Osteocyte (in vitro differentiated cells): ENCODE measurements at regions not wholly inside any gene's neighbourhood (a gene's known extent, or its start where the extent isn't known, plus 50 kb on each side); places are given as distances from the start of the nearest gene placed in this dataset.

ENCODE experiments used
- DNase-seq: peaks from one replicate; pipeline ENCODE4 v3.0.0; 2021; ENCODE audit warnings: mixed read lengths; ENCODE audit not compliant: unreplicated experiment; ENCODE audit errors: extremely low spot score
- H3K27ac Mint-ChIP-seq: one replicate; pipeline ENCODE4 v1.8.0; 2021; ENCODE audit warnings: mild to moderate bottlenecking, mixed read lengths; ENCODE audit not compliant: unreplicated experiment
- H3K27me3 Mint-ChIP-seq: one replicate; pipeline ENCODE4 v1.8.0; 2021; ENCODE audit warnings: mixed read lengths; ENCODE audit not compliant: unreplicated experiment
- H3K36me3 Mint-ChIP-seq: one replicate; pipeline ENCODE4 v1.8.0; 2021; ENCODE audit warnings: mixed read lengths; ENCODE audit not compliant: unreplicated experiment
- H3K4me1 Mint-ChIP-seq: one replicate; pipeline ENCODE4 v1.8.0; 2021; ENCODE audit warnings: mixed read lengths; ENCODE audit not compliant: unreplicated experiment
- H3K4me3 Mint-ChIP-seq: one replicate; pipeline ENCODE4 v1.8.0; 2021; ENCODE audit warnings: mild to moderate bottlenecking, moderate library complexity, mixed read lengths; ENCODE audit not compliant: unreplicated experiment
- H3K9me3 Mint-ChIP-seq: one replicate; pipeline ENCODE4 v1.8.0; 2021; ENCODE audit warnings: mixed read lengths; ENCODE audit not compliant: unreplicated experiment
- TF ChIP-seq, protein P1 (sequence below): fragments of 200-600 bp; sonication (generic); IDR thresholded peaks from 2 replicates; pipeline ENCODE4 v1.5.0; 2021; ENCODE audit warnings: antibody characterized with exemption, mild to moderate bottlenecking, moderate library complexity

DNA sequence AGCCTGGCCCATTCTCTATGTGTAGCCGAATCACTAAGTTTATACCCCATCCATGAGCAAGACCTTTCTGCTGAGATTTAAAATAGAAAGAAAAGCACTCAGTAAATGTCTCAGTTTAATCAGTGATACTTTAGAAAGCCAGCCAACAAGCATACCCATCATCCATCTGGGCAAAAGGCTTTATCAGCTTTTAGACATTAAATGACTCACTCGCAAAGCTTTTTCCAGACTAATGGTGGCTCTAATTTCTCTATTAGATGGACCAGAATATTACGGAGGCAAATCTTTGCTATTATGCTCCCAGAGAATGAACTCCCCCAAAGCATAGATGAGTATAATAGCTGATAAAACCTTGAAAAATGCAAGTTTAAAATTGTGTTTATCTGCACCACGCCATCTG, 727.8 kb downstream of the GBE1 start:
- H3K27ac Mint-ChIP-seq = no peak overlapping the region
- TF ChIP-seq, protein P1, sequence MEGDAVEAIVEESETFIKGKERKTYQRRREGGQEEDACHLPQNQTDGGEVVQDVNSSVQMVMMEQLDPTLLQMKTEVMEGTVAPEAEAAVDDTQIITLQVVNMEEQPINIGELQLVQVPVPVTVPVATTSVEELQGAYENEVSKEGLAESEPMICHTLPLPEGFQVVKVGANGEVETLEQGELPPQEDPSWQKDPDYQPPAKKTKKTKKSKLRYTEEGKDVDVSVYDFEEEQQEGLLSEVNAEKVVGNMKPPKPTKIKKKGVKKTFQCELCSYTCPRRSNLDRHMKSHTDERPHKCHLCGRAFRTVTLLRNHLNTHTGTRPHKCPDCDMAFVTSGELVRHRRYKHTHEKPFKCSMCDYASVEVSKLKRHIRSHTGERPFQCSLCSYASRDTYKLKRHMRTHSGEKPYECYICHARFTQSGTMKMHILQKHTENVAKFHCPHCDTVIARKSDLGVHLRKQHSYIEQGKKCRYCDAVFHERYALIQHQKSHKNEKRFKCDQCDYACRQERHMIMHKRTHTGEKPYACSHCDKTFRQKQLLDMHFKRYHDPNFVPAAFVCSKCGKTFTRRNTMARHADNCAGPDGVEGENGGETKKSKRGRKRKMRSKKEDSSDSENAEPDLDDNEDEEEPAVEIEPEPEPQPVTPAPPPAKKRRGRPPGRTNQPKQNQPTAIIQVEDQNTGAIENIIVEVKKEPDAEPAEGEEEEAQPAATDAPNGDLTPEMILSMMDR = no peak
- H3K36me3 Mint-ChIP-seq = no peaks in the 10 kb centered on the region
- H3K9me3 Mint-ChIP-seq = no peaks in the 10 kb centered on the region
- no peak overlapping the region for H3K4me3 Mint-ChIP-seq
- no peaks in the 10 kb centered on the region for H3K4me1 Mint-ChIP-seq
- DNase-seq = no peak
- peaks cover 3% of the 10 kb centered on the region for H3K27me3 Mint-ChIP-seq

DNA sequence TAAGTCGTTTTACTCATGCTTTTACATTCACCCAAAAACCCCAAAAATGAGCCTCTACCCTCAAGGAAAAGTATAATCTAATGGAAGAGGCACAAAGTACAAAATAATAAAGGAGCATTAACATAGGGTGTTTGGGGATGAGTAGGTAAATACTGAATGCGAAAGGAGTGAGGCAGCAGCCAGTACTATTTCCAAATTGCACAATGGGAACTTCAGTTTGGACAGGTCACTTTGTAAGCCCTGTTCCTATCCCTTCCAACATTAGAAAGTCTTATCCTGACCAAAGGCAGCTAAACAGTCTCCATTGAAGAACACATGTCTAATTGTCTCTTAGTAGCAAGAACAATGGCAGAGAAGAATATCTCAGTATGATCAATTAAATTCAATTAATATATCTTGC, 728.3 kb downstream of the GBE1 start:
- no peak overlapping the region for H3K27ac Mint-ChIP-seq
- no peak for DNase-seq
- no peak overlapping the region for H3K4me3 Mint-ChIP-seq
- TF ChIP-seq, protein P1 = no peak
- peaks cover 3% of the 10 kb centered on the region for H3K27me3 Mint-ChIP-seq
- no peaks in the 10 kb centered on the region for H3K4me1 Mint-ChIP-seq
- H3K9me3 Mint-ChIP-seq = no peaks in the 10 kb centered on the region
- H3K36me3 Mint-ChIP-seq = no peaks in the 10 kb centered on the region

DNA sequence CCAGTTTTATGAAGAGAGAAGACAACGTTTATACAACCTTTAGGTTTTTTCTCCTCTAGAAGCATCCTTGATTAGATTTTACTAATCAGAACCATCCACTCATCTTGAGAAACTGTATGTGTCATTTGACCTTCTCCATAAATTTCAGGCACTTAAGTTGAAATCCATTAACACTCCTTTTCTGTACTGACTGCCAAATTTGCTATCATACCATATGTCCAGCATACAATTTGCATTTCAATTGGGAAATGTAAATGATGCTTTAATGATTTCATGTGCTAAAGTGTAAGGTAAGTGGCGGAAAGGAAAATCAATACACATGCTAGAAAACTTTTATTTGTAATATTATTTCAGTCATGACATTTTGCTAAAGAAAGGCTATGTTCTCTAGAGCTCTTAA, 731.6 kb downstream of the GBE1 start:
- H3K9me3 Mint-ChIP-seq = no peaks in the 10 kb centered on the region
- DNase-seq = no peak
- H3K27me3 Mint-ChIP-seq = peaks cover 3% of the 10 kb centered on the region
- H3K27ac Mint-ChIP-seq = no peak overlapping the region
- no peak overlapping the region for H3K4me3 Mint-ChIP-seq
- no peaks in the 10 kb centered on the region for H3K36me3 Mint-ChIP-seq
- TF ChIP-seq, protein P1 = no peak
- H3K4me1 Mint-ChIP-seq = no peaks in the 10 kb centered on the region

DNA sequence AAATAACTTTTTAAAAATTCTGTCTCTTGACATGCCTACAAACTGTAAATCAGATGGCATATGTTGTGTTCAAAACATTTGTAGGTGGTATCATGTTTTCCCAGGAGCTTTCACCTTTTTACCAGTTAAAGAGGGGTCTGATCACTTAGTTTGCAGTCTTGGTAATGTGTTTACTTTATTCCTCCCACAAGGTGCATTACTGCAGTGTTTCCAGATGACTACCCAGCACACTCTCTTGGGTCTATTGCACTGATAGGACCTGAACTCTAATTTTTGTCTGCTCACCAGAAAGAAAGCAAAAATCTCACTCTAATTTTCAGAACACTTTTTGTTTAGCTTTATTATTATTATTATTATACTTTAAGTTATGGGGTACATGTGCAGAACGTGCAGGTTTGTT, 734.1 kb downstream of the GBE1 start:
- H3K27me3 Mint-ChIP-seq = peaks cover 6% of the 10 kb centered on the region
- no peak overlapping the region for H3K4me3 Mint-ChIP-seq
- DNase-seq = no peak
- no peaks in the 10 kb centered on the region for H3K9me3 Mint-ChIP-seq
- H3K27ac Mint-ChIP-seq = no peak overlapping the region
- no peaks in the 10 kb centered on the region for H3K4me1 Mint-ChIP-seq
- TF ChIP-seq, protein P1 = no peak
- H3K36me3 Mint-ChIP-seq = no peaks in the 10 kb centered on the region

DNA sequence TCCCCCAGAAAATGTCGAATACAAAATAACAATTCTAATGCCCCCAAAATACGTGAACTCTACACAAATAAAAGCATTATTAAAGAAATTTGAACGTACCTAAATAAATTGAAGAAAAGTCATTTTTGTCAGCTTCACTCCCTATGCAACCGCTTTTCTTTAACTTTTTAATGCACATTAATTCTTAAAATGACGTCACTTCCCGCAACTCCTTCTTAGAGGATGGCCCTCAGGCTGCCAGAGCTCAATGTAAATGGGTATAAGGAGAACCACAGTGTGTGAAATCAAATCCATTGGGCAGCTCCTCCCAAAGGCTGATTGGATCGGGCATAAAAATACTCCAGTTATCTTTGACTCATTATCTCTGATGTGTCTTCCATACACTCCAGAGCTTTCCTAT, 736.9 kb downstream of the GBE1 start:
- TF ChIP-seq, protein P1 = no peak
- no peak overlapping the region for H3K27ac Mint-ChIP-seq
- no peaks in the 10 kb centered on the region for H3K4me1 Mint-ChIP-seq
- no peak overlapping the region for H3K4me3 Mint-ChIP-seq
- no peaks in the 10 kb centered on the region for H3K9me3 Mint-ChIP-seq
- H3K36me3 Mint-ChIP-seq = no peaks in the 10 kb centered on the region
- no peak for DNase-seq
- H3K27me3 Mint-ChIP-seq = peaks cover 6% of the 10 kb centered on the region
